ENCODE measurements at regions not wholly inside any gene's neighbourhood (a gene's known extent, or its start where the extent isn't known, plus 50 kb on each side); places are given as distances from the start of the nearest gene placed in this dataset.

DNA sequence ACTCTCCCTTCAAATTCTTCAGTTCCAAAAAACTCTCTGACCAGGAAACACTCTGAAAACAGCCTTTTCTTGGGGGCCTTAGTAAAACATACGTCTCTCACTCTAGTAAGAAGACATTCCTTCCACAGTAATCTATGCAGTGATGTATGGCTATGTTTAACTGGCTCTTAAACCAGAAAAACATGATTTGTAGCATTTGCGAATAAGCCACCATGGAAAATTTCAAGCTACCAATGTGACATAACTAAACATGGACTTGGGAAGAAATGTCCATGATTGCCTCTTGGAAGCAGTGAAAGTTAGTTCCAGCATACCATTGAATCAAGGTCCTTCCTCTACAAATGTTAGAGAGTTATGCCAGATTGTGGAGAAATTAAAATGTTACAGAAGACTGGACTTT, 121.5 kb upstream of the ATF7IP start:
- peaks cover 38% of the 10 kb centered on the region for H3K4me1 ChIP-seq (ENCODE audit: insufficient read depth, low read length, poor library complexity, severe bottlenecking)
- H3K9me2 ChIP-seq (ENCODE audit: insufficient read depth, low read length), result no peaks in the 10 kb centered on the region
- TF ChIP-seq, protein P1, sequence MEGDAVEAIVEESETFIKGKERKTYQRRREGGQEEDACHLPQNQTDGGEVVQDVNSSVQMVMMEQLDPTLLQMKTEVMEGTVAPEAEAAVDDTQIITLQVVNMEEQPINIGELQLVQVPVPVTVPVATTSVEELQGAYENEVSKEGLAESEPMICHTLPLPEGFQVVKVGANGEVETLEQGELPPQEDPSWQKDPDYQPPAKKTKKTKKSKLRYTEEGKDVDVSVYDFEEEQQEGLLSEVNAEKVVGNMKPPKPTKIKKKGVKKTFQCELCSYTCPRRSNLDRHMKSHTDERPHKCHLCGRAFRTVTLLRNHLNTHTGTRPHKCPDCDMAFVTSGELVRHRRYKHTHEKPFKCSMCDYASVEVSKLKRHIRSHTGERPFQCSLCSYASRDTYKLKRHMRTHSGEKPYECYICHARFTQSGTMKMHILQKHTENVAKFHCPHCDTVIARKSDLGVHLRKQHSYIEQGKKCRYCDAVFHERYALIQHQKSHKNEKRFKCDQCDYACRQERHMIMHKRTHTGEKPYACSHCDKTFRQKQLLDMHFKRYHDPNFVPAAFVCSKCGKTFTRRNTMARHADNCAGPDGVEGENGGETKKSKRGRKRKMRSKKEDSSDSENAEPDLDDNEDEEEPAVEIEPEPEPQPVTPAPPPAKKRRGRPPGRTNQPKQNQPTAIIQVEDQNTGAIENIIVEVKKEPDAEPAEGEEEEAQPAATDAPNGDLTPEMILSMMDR (conservative IDR thresholded peaks at IDR 0.05; ENCODE audit: low read length), result no peak
- TF ChIP-seq EZH2phosphoT487 (IDR thresholded peaks at IDR 0.05; ENCODE audit: borderline replicate concordance, low read depth, low read length), result no peak
- intact Hi-C loops (cut with micrococcal nuclease; ENCODE audit: unreplicated experiment), result no loop called here
- no peaks in the 10 kb centered on the region for H4K20me1 ChIP-seq (ENCODE audit: insufficient read depth, low read length)
- no peak overlapping the region for H3K4me2 ChIP-seq (ENCODE audit: low read length)
- CTCF ChIA-PET (ENCODE audit: unreplicated experiment), result no interaction called here
- H2AFZ ChIP-seq (ENCODE audit: low read length), result no peak overlapping the region; the same call in 1 of the 2 replicates
- peaks cover 6% of the 10 kb centered on the region; the same call in 1 of the 2 replicates for H3K36me3 ChIP-seq (ENCODE audit: insufficient read depth, low read length)
- no peak overlapping the region for H3K27ac ChIP-seq (ENCODE audit: low read depth, low read length, poor library complexity, severe bottlenecking)
- no TSS peak for BruUV-seq (replicated peaks)
- no peak overlapping the region for H3K4me3 ChIP-seq (ENCODE audit: low read depth, low read length, poor library complexity, severe bottlenecking)
- DNase-seq (ENCODE audit: low spot score), result no peak
- no peaks in the 10 kb centered on the region for H3K79me2 ChIP-seq (ENCODE audit: insufficient read depth, low read depth, low read length)
- POLR2A ChIA-PET, result no interaction called here
- H3K9me3 ChIP-seq (ENCODE audit: low read length), result peaks cover 26% of the 10 kb centered on the region

DNA sequence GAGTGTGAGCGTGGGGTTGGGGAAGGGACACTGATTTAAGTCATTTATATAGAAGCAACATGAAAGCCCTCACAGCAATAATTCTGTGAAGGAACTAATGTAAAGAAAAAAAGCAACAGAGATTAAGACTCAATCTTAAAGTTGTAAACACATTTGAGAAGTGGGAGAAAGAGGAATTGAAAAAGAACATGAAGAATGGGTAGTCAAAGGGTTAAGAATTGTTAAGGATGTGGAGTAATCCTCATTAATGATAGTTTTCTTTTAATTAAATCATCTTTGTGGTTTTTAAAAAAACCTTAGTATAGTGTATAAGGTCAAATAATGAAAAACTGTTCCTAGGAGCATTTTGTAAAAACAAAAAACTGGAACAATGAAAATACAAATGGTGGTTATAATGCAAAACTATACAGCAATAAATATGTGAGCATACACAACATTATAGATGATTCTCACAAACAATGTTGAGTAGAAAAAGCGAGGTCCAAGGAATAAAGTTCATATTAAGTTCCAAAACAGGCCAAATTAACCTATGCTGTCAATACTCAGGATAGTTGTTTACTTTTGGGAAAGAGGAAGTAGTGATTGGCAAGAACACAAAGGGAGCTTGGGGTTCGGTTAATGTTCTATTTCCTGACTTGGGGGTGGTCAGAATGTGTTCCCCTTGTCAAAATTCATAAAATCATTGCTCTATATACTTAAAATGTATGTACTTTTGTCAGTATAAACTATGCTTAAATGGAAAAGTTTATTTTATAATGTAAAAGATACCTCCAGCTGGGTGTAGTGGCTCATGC, 120.4 kb upstream of the ATF7IP start:
- intact Hi-C loops (cut with micrococcal nuclease; ENCODE audit: unreplicated experiment), result no loop called here
- TF ChIP-seq, protein P1 (conservative IDR thresholded peaks at IDR 0.05; ENCODE audit: low read length), result no peak
- no peak for TF ChIP-seq EZH2phosphoT487 (IDR thresholded peaks at IDR 0.05; ENCODE audit: borderline replicate concordance, low read depth, low read length)
- DNase-seq (ENCODE audit: low spot score), result no peak
- H3K4me3 ChIP-seq (ENCODE audit: low read depth, low read length, poor library complexity, severe bottlenecking), result peak overlapping the region; percentile 10
- CTCF ChIA-PET (ENCODE audit: unreplicated experiment), result no interaction called here
- H3K4me1 ChIP-seq (ENCODE audit: insufficient read depth, low read length, poor library complexity, severe bottlenecking), result peaks cover 27% of the 10 kb centered on the region
- peaks cover 6% of the 10 kb centered on the region; the same call in 1 of the 2 replicates for H3K36me3 ChIP-seq (ENCODE audit: insufficient read depth, low read length)
- no peaks in the 10 kb centered on the region for H3K9me2 ChIP-seq (ENCODE audit: insufficient read depth, low read length)
- BruUV-seq (replicated peaks), result no TSS peak
- H3K27ac ChIP-seq (ENCODE audit: low read depth, low read length, poor library complexity, severe bottlenecking), result peak overlapping the region; percentile 29
- H3K4me2 ChIP-seq (ENCODE audit: low read length), result peak overlapping the region; percentile 31
- H4K20me1 ChIP-seq (ENCODE audit: insufficient read depth, low read length), result no peaks in the 10 kb centered on the region
- POLR2A ChIA-PET, result interaction anchor here (0.6 to 0.9 kb wide), 6 partner anchors 19 to 723 kb away, joined by 3 read pairs; no protein-coding TSS in a partner anchor
- H2AFZ ChIP-seq (ENCODE audit: low read length), result peak overlapping the region; percentile 59; the same call in 1 of the 2 replicates
- H3K79me2 ChIP-seq (ENCODE audit: insufficient read depth, low read depth, low read length), result no peaks in the 10 kb centered on the region
- peaks cover 26% of the 10 kb centered on the region for H3K9me3 ChIP-seq (ENCODE audit: low read length)

DNA sequence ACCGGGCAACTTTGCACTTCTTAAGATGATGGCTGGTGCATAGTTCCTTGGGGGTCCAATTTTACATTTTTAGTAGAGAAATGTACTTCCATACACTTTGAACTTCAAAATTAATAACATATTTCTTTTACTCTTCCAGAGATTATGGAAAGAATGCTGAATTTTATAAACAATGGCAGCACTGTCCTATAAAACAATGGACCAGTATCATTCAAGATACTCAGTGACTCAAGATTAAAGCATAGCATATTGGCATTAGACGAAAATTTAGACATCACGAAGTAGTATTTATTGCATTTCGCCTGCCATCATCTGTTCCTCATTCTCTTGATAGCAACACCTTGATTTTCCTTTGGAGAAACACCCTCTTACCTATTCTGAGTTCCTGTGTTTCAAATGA, 118.3 kb upstream of the ATF7IP start:
- Histone ChIP-seq H3K27ac (ENCODE audit: low read depth, low read length, poor library complexity, severe bottlenecking) (no peak overlapping the region), H3K4me1 (ENCODE audit: insufficient read depth, low read length, poor library complexity, severe bottlenecking) (peaks cover 26% of the 10 kb centered on the region), H3K4me3 (ENCODE audit: low read depth, low read length, poor library complexity, severe bottlenecking) (no peak overlapping the region), H3K36me3 (ENCODE audit: insufficient read depth, low read length) (peaks cover 6% of the 10 kb centered on the region; the same call in 1 of the 2 replicates), H4K20me1 (ENCODE audit: insufficient read depth, low read length) (no peaks in the 10 kb centered on the region), H3K79me2 (ENCODE audit: insufficient read depth, low read depth, low read length) (no peaks in the 10 kb centered on the region), H2AFZ (ENCODE audit: low read length) (no peak overlapping the region), H3K9me2 (ENCODE audit: insufficient read depth, low read length) (no peaks in the 10 kb centered on the region), H3K4me2 (ENCODE audit: low read length) (no peak overlapping the region), H3K9me3 (ENCODE audit: low read length) (peaks cover 23% of the 10 kb centered on the region)
- DNase-seq (ENCODE audit: low spot score), result no peak
- no TSS peak for BruUV-seq (replicated peaks)
- ChIA-PET POLR2A (no interaction called here), CTCF (ENCODE audit: unreplicated experiment) (no interaction called here)
- intact Hi-C loops (cut with micrococcal nuclease; ENCODE audit: unreplicated experiment), result no loop called here
- TF ChIP-seq, protein P1 (conservative IDR thresholded peaks at IDR 0.05; ENCODE audit: low read length), result no peak
- no peak for TF ChIP-seq EZH2phosphoT487 (IDR thresholded peaks at IDR 0.05; ENCODE audit: borderline replicate concordance, low read depth, low read length)
